Colonic mucosa (tissue), 4 donors: ENCODE measurements at regions not wholly inside any gene's neighbourhood (a gene's known extent, or its start where the extent isn't known, plus 50 kb on each side); places are given as distances from the start of the nearest gene placed in this dataset.

Experiments
- DNase-seq: peaks from one replicate; pipeline ENCODE4 v3.0.0-alpha.2; 2020
- H3K27ac ChIP-seq: fragments of 200-600 bp; one replicate; pipeline ENCODE4 v1.8.0; 2021
- H3K27me3 ChIP-seq: fragments of 200-600 bp; one replicate; pipeline ENCODE4 v1.8.0; 2021
- H3K36me3 ChIP-seq: fragments of 200-600 bp; one replicate; pipeline ENCODE4 v1.8.0; 2021
- H3K4me1 ChIP-seq: fragments of 200-600 bp; one replicate; pipeline ENCODE4 v1.8.0; 2021; ENCODE audit warnings: mild to moderate bottlenecking
- H3K4me3 ChIP-seq: fragments of 200-600 bp; one replicate; pipeline ENCODE4 v1.8.0; 2021
- H3K9ac ChIP-seq, 2 donors: one replicate each; pipeline ENCODE4 v1.7.0; 2013; ENCODE audit warnings: control low read depth in 2 of 2, low read depth in 2 of 2, low read length in 2 of 2
- H3K9me3 ChIP-seq: fragments of 200-600 bp; one replicate; pipeline ENCODE4 v1.8.0; 2021
- CTCF ChIP-seq: fragments of 200-600 bp; IDR thresholded peaks from one replicate; pipeline ENCODE4 v1.8.0; 2022; ENCODE audit warnings: antibody characterized with exemption, mild to moderate bottlenecking
- intact Hi-C: fragments of 100-400 bp; cut with DNase I; formaldehyde crosslinking; loops from one replicate; pipeline ENCODE4 v1.14.1; 2022
- donor health status: healthy.
- donor health status: DM: no; HTN: no; CAD: no.
- donor health status: DM: no; HTN: no; CAD: no.

- DNase-seq = no peak
- H3K9me3 ChIP-seq = no peaks in the 10 kb centered on the region
- no peak overlapping the region for H3K27ac ChIP-seq
- H3K9ac ChIP-seq = no peak overlapping the region
- intact Hi-C loops = loop anchor here (10.0 kb wide), 1 partner anchor 183 kb away; no protein-coding TSS in a partner anchor
- no peak overlapping the region for H3K4me3 ChIP-seq
- no peaks in the 10 kb centered on the region for H3K36me3 ChIP-seq
- H3K27me3 ChIP-seq = no peaks in the 10 kb centered on the region
- no peaks in the 10 kb centered on the region for H3K4me1 ChIP-seq
- TF ChIP-seq CTCF = peak; percentile 59
These were observed 239.3 kb upstream of the GRIN3A start for GRCh38 chr9:101977614-101978210.

GRCh38 chr9:101970609-101971008, 232.2 kb upstream of the GRIN3A start:
- no peak overlapping the region for H3K9ac ChIP-seq
- no peak for DNase-seq
- H3K27me3 ChIP-seq = no peaks in the 10 kb centered on the region
- no peak overlapping the region for H3K27ac ChIP-seq
- no peaks in the 10 kb centered on the region for H3K4me1 ChIP-seq
- H3K9me3 ChIP-seq = no peaks in the 10 kb centered on the region
- H3K36me3 ChIP-seq = no peaks in the 10 kb centered on the region
- intact Hi-C loops = loop anchor here (10.0 kb wide), 1 partner anchor 176 kb away; no protein-coding TSS in a partner anchor
- no peak overlapping the region for H3K4me3 ChIP-seq
- TF ChIP-seq CTCF = no peak

GRCh38 chr9:101968392-101968791, 229.9 kb upstream of the GRIN3A start:
- H3K9me3 ChIP-seq = no peaks in the 10 kb centered on the region
- no peak overlapping the region for H3K27ac ChIP-seq
- no peaks in the 10 kb centered on the region for H3K27me3 ChIP-seq
- intact Hi-C loops = no loop called here
- no peak for TF ChIP-seq CTCF
- no peak overlapping the region for H3K4me3 ChIP-seq
- DNase-seq = no peak
- no peaks in the 10 kb centered on the region for H3K4me1 ChIP-seq
- H3K36me3 ChIP-seq = no peaks in the 10 kb centered on the region
- no peak overlapping the region for H3K9ac ChIP-seq

- Histone ChIP-seq H3K4me3 (no peak overlapping the region), H3K9ac (no peak overlapping the region), H3K9me3 (no peaks in the 10 kb centered on the region), H3K4me1 (no peaks in the 10 kb centered on the region), H3K27me3 (no peaks in the 10 kb centered on the region), H3K27ac (no peak overlapping the region), H3K36me3 (no peaks in the 10 kb centered on the region)
- intact Hi-C loops = no loop called here
- no peak for TF ChIP-seq CTCF
- no peak for DNase-seq
These were observed 228.2 kb upstream of the GRIN3A start for GRCh38 chr9:101966691-101967090.

GRCh38 chr9:101957705-101958104, 219.3 kb upstream of the GRIN3A start:
- Histone ChIP-seq H3K27ac (no peak overlapping the region), H3K9me3 (no peaks in the 10 kb centered on the region), H3K4me1 (no peaks in the 10 kb centered on the region), H3K36me3 (no peaks in the 10 kb centered on the region), H3K4me3 (no peak overlapping the region), H3K27me3 (no peaks in the 10 kb centered on the region), H3K9ac (no peak overlapping the region)
- no peak for TF ChIP-seq CTCF
- intact Hi-C loops = no loop called here
- no peak for DNase-seq
